Glomerular endothelial cell (primary cell): ENCODE measurements at regions not wholly inside any gene's neighbourhood (a gene's known extent, or its start where the extent isn't known, plus 50 kb on each side); places are given as distances from the start of the nearest gene placed in this dataset.

Experiments
- DNase-seq: peaks from one replicate; pipeline ENCODE4 v3.0.0-alpha.2; 2011; ENCODE audit warnings: low read depth, low spot score; ENCODE audit errors: extremely low read depth

GRCh38 chr3:117572786-117573185 lies 863.2 kb downstream of the TUSC7 start:
- DNase-seq, result no peak

GRCh38 chr3:117580806-117581205 lies 871.2 kb downstream of the TUSC7 start:
- DNase-seq, result no peak

GRCh38 chr3:117586161-117586560 lies 876.6 kb downstream of the TUSC7 start:
- no peak for DNase-seq

GRCh38 chr3:117587416-117587815 lies 877.8 kb downstream of the TUSC7 start:
- no peak for DNase-seq

GRCh38 chr3:117589454-117589853 lies 879.9 kb downstream of the TUSC7 start:
- no peak for DNase-seq

GRCh38 chr3:117595615-117596014 lies 886.0 kb downstream of the TUSC7 start:
- no peak for DNase-seq

GRCh38 chr3:117596503-117596902 lies 886.9 kb downstream of the TUSC7 start:
- no peak for DNase-seq

- no peak for DNase-seq
Measured at GRCh38 chr3:117597865-117598264, 888.3 kb downstream of the TUSC7 start.

GRCh38 chr3:117600112-117600511 lies 890.5 kb downstream of the TUSC7 start:
- no peak for DNase-seq

GRCh38 chr3:117600666-117601065 lies 891.1 kb downstream of the TUSC7 start:
- no peak for DNase-seq

- no peak for DNase-seq
Measured at GRCh38 chr3:117602058-117602644, 892.6 kb downstream of the TUSC7 start.

GRCh38 chr3:117603097-117603496 lies 893.5 kb downstream of the TUSC7 start:
- no peak for DNase-seq

- no peak for DNase-seq
Measured at GRCh38 chr3:117606866-117607265, 897.3 kb downstream of the TUSC7 start.

- no peak for DNase-seq
Measured at GRCh38 chr3:117609330-117609729, 899.8 kb downstream of the TUSC7 start.

- no peak for DNase-seq
Measured at GRCh38 chr3:117610156-117610555, 900.6 kb downstream of the TUSC7 start.

GRCh38 chr3:117611211-117611610 lies 901.6 kb downstream of the TUSC7 start:
- DNase-seq, result no peak

GRCh38 chr3:117616227-117616626 lies 906.6 kb downstream of the TUSC7 start:
- DNase-seq, result no peak

- DNase-seq, result no peak
Measured at GRCh38 chr3:117617906-117618305, 908.3 kb downstream of the TUSC7 start.

GRCh38 chr3:117618462-117618861 lies 908.9 kb downstream of the TUSC7 start:
- DNase-seq, result no peak

GRCh38 chr3:117619805-117620204 lies 910.2 kb downstream of the TUSC7 start:
- DNase-seq, result no peak

GRCh38 chr3:117622171-117622841 lies 912.7 kb downstream of the TUSC7 start:
- peak; percentile 89 for DNase-seq

GRCh38 chr3:117624424-117624823 lies 914.8 kb downstream of the TUSC7 start:
- no peak for DNase-seq

GRCh38 chr3:117625174-117625573 lies 915.6 kb downstream of the TUSC7 start:
- DNase-seq, result no peak
